ENCODE measurements at regions not wholly inside any gene's neighbourhood (a gene's known extent, or its start where the extent isn't known, plus 50 kb on each side); places are given as distances from the start of the nearest gene placed in this dataset.

DNA sequence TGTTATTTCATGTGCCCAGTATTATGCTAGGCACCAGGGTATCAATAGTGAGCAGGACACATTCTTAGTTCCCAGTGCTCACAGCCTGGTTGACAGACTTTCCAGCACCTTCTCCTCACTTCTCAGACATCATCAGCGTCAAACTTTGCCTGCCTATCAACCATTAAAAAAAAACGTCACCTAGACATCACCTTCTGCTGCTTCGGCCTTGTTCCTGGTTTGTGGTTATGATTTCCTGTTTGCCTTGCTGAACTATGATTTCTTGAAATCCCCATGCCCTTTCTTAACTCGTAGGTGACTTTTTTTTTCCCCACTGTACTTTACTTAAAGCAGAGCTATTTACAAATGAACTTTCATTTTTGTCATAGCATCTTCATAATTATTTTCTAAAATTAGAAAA, 60.4 kb upstream of the NABP1 start:
- DNase-seq (ENCODE audit: low spot score), result no peak
- Histone ChIP-seq H3K9me2 (replicated peaks; ENCODE audit: insufficient read depth) (no peaks in the 10 kb centered on the region), H3K4me3 (no peak overlapping the region), H3K27ac (no peak overlapping the region), H3K4me2 (no peak overlapping the region), H3K36me3 (replicated peaks; ENCODE audit: insufficient read depth, low read depth) (no peaks in the 10 kb centered on the region), H3K9me3 (ENCODE audit: low read depth) (no peaks in the 10 kb centered on the region), H3K4me1 (ENCODE audit: insufficient read depth) (no peaks in the 10 kb centered on the region), H3K79me2 (no peaks in the 10 kb centered on the region), H3K27me3 (no peaks in the 10 kb centered on the region), H4K20me1 (ENCODE audit: insufficient read depth, poor library complexity, severe bottlenecking) (no peaks in the 10 kb centered on the region), H2AFZ (no peak overlapping the region)
- TF ChIP-seq EZH2phosphoT487 (IDR thresholded peaks at IDR 0.05; ENCODE audit: low read depth, severe bottlenecking, unreplicated experiment) (no peak), EZH2 (IDR thresholded peaks at IDR 0.05; ENCODE audit: borderline replicate concordance) (no peak)
- TF ChIP-seq, protein P1, sequence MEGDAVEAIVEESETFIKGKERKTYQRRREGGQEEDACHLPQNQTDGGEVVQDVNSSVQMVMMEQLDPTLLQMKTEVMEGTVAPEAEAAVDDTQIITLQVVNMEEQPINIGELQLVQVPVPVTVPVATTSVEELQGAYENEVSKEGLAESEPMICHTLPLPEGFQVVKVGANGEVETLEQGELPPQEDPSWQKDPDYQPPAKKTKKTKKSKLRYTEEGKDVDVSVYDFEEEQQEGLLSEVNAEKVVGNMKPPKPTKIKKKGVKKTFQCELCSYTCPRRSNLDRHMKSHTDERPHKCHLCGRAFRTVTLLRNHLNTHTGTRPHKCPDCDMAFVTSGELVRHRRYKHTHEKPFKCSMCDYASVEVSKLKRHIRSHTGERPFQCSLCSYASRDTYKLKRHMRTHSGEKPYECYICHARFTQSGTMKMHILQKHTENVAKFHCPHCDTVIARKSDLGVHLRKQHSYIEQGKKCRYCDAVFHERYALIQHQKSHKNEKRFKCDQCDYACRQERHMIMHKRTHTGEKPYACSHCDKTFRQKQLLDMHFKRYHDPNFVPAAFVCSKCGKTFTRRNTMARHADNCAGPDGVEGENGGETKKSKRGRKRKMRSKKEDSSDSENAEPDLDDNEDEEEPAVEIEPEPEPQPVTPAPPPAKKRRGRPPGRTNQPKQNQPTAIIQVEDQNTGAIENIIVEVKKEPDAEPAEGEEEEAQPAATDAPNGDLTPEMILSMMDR (IDR thresholded peaks at IDR 0.05; ENCODE audit: poor library complexity), result no peak
- 89% methylated on average over 4 of the region's 4 CpGs for WGBS (ENCODE audit: low lambda C conversion rate, missing lambda C conversion rate)

DNA sequence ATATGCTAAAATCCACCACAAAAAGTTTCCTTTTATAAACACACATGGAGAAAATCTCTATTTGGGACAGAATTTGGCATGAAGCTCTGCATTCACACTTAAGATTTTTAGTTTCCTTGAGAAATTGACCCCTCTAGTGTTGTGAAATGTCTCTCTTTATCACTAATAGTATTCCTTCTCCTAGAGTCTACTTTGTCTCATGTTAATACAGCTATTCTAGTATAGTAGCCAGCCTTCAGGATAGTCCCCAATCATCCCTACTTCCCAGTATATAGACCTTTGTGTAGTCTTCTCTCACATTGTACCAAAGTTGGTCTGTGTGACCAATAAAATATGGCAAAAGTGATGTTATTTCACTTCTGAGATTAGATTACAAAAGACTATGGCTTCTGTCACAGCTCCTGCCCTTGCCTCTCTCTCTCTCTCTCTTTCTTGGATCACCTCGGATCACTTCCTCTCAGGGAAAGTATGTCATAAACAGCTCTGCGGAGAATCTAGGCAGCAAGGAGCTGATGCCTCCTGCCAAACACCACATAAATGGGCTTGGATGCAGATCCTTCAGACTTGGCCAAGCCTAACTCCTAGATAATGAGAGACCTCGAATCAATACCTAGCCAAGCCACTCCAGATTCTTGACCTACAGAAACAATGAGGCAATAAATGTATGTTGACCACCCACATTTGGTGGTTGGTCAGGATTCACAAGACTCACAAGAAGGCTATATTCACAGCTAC, 59.7 kb upstream of the NABP1 start:
- peak overlapping the region; percentile 18 for H3K27ac ChIP-seq
- TF ChIP-seq EZH2phosphoT487 (IDR thresholded peaks at IDR 0.05; ENCODE audit: low read depth, severe bottlenecking, unreplicated experiment) (no peak), EZH2 (IDR thresholded peaks at IDR 0.05; ENCODE audit: borderline replicate concordance) (no peak)
- TF ChIP-seq, protein P1 (IDR thresholded peaks at IDR 0.05; ENCODE audit: poor library complexity), result no peak
- H3K27me3 ChIP-seq, result no peaks in the 10 kb centered on the region
- no peaks in the 10 kb centered on the region for H3K4me1 ChIP-seq (ENCODE audit: insufficient read depth)
- H3K4me2 ChIP-seq, result no peak overlapping the region
- H3K79me2 ChIP-seq, result no peaks in the 10 kb centered on the region
- H3K36me3 ChIP-seq (replicated peaks; ENCODE audit: insufficient read depth, low read depth), result no peaks in the 10 kb centered on the region
- no peaks in the 10 kb centered on the region for H3K9me3 ChIP-seq (ENCODE audit: low read depth)
- no peak for DNase-seq (ENCODE audit: low spot score)
- H2AFZ ChIP-seq, result no peak overlapping the region
- no peaks in the 10 kb centered on the region for H4K20me1 ChIP-seq (ENCODE audit: insufficient read depth, poor library complexity, severe bottlenecking)
- WGBS (ENCODE audit: low lambda C conversion rate, missing lambda C conversion rate), result 88% methylated on average over 3 of the region's 3 CpGs
- no peaks in the 10 kb centered on the region for H3K9me2 ChIP-seq (replicated peaks; ENCODE audit: insufficient read depth)
- H3K4me3 ChIP-seq, result no peak overlapping the region

DNA sequence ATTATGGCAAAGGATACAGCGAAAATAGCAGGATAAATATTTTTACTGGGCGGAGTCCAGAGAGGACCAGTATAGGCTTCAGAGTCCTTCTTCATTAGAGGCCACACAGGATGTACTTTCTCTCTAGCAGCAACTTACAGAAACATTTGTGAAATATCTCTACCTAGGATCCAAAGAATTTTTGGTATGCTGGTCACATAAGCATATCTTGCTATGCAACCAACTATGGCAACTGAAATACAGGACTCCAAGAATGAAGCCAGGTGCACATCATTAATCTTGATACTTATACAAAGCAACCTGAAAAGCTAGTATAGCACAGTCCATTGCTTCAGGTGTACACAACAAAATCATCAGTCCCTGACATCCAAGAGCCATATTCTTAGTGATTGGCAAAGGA, 59.1 kb upstream of the NABP1 start:
- no peaks in the 10 kb centered on the region for H3K4me1 ChIP-seq (ENCODE audit: insufficient read depth)
- H3K79me2 ChIP-seq, result no peaks in the 10 kb centered on the region
- H3K4me2 ChIP-seq, result no peak overlapping the region
- H3K9me2 ChIP-seq (replicated peaks; ENCODE audit: insufficient read depth), result no peaks in the 10 kb centered on the region
- TF ChIP-seq, protein P1 (IDR thresholded peaks at IDR 0.05; ENCODE audit: poor library complexity), result no peak
- TF ChIP-seq EZH2phosphoT487 (IDR thresholded peaks at IDR 0.05; ENCODE audit: low read depth, severe bottlenecking, unreplicated experiment) (no peak), EZH2 (IDR thresholded peaks at IDR 0.05; ENCODE audit: borderline replicate concordance) (no peak)
- no peak overlapping the region for H2AFZ ChIP-seq
- 95% methylated on average over 2 of the region's 2 CpGs for WGBS (ENCODE audit: low lambda C conversion rate, missing lambda C conversion rate)
- H3K27me3 ChIP-seq, result no peaks in the 10 kb centered on the region
- no peaks in the 10 kb centered on the region for H4K20me1 ChIP-seq (ENCODE audit: insufficient read depth, poor library complexity, severe bottlenecking)
- DNase-seq (ENCODE audit: low spot score), result no peak
- no peak overlapping the region for H3K4me3 ChIP-seq
- H3K9me3 ChIP-seq (ENCODE audit: low read depth), result no peaks in the 10 kb centered on the region
- H3K36me3 ChIP-seq (replicated peaks; ENCODE audit: insufficient read depth, low read depth), result no peaks in the 10 kb centered on the region
- H3K27ac ChIP-seq, result peak overlapping the region; percentile 18

Data from hepatocyte (in vitro differentiated cells).